ENCODE measurements at regions not wholly inside any gene's neighbourhood (a gene's known extent, or its start where the extent isn't known, plus 50 kb on each side); places are given as distances from the start of the nearest gene placed in this dataset.

DNA sequence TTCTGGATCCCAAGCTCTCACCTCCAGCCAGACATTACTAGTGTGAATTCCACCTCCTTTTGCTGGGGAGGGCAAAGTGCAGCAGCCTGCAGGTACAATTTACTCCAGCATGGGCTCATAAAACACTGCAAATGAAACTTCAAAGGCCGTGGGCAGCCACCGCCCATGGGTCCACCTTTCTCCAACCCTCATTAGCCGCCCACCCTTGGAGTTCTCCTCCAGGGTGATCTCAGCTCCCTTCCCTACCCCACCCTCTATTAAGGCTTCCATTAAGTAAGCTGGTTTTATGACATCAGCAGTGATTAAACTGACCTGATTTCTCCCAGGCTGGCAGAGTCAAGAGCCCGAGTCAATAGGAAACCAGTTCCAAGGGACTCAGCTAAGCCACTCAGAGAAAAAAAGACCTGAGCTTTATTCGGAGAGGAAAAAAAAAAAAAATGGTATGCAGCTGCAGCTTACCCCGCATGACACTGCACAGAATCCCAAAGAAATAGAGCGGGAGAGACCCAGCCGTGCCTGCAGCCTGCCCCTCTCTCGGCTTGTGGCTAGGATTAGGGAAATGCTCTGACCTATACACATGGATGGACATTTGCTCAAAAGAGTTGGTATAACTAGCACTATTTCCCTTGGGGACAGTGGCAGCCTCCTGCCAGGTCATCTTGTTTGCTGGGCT is 319.6 kb downstream of the PTTG2 start:
- TF ChIP-seq POLR2A (IDR thresholded peaks at IDR 0.05) (no peak), CTCF (IDR thresholded peaks at IDR 0.05) (no peak)
- intact Hi-C loops (cut with DNase I; ENCODE audit: low total_unique reads) = no loop called here
- WGBS, 2 donors = 55 to 59% methylated on average over 9 of the region's 9 CpGs
- H3K4me3 ChIP-seq (ENCODE audit: low read depth, poor library complexity, severe bottlenecking) = no peak overlapping the region
- DNase-seq (ENCODE audit: low spot score in 2 of 2) = no peak

- TF ChIP-seq CTCF (IDR thresholded peaks at IDR 0.05) = no peak
- no peak for TF ChIP-seq POLR2A (IDR thresholded peaks at IDR 0.05)
- 88 to 92% methylated on average over 4 of the region's 4 CpGs for WGBS, 2 donors
- DNase-seq (ENCODE audit: low spot score in 2 of 2) = no peak
- intact Hi-C loops (cut with DNase I; ENCODE audit: low total_unique reads) = no loop called here
- no peak overlapping the region for H3K4me3 ChIP-seq (ENCODE audit: low read depth, poor library complexity, severe bottlenecking)
These were observed 320.1 kb downstream of the PTTG2 start for GRCh38 chr4:38280323-38280706.

DNA sequence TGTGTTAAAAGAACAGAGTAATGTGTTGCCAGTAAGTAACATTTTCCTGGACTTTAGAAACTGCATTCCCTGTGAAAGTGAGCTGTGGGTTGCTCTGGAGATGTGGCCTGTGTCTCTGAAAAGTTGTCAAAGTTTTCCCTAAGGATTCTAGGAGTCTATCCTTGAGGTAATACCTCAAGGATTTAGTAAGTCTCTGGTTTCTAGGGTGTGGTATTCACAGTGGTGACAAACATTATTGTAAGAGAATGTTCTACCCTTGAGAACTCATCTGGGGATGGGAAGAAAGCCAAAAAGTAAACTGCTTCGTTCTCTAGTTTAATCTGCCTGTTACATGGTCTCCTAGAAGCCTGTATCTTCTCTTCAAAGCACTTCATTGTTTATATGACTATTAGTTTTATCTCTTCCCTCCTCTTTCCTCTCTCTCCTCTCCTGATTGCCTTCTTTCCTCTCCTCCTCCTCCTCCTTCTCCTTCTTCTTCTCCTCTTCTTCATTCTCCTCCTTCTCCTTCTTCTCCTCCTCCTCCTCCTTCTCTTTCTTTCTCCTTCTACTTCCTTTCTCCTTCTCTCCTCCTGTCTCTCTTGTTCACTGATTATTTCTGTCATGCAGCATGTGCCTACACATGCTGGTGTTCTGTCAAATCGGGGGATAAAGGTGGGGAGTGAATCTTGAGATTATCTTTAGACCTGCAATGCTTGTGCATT is 321.3 kb downstream of the PTTG2 start:
- H3K4me3 ChIP-seq (ENCODE audit: low read depth, poor library complexity, severe bottlenecking) = no peak overlapping the region
- WGBS, 2 donors = 51 to 64% methylated on average over 2 of the region's 2 CpGs
- intact Hi-C loops (cut with DNase I; ENCODE audit: low total_unique reads) = no loop called here
- TF ChIP-seq POLR2A (IDR thresholded peaks at IDR 0.05) (no peak), CTCF (IDR thresholded peaks at IDR 0.05) (no peak)
- no peak for DNase-seq (ENCODE audit: low spot score in 2 of 2)

DNA sequence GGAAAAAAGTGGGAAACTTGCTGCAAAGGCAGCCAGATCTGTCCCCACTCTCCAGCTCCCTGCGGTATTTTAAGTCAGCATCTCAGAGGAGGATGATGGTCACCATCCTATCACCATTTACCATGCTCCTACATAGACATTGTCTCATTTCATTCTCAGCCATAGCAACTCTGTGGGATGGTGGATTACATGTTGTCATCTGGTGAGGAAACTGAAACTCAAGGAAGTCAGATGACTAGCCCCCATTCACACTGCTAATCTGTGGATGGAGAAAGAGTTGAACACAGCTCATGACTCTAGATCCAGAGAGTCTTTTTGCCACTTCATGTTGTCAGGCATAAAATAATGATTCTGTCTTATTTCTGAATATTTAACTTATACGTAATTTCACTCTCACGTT is 323.5 kb downstream of the PTTG2 start:
- TF ChIP-seq POLR2A (IDR thresholded peaks at IDR 0.05) (no peak), CTCF (IDR thresholded peaks at IDR 0.05) (no peak)
- 60 to 86% methylated on average over 3 of the region's 3 CpGs for WGBS, 2 donors
- intact Hi-C loops (cut with DNase I; ENCODE audit: low total_unique reads) = no loop called here

GRCh38 chr4:38284294-38285030 is 324.3 kb downstream of the PTTG2 start:
- 64 to 68% methylated on average over 2 of the region's 2 CpGs for WGBS, 2 donors
- TF ChIP-seq CTCF (IDR thresholded peaks at IDR 0.05) (no peak), POLR2A (IDR thresholded peaks at IDR 0.05) (no peak)
- no peak for DNase-seq (ENCODE audit: low spot score in 2 of 2)
- intact Hi-C loops (cut with DNase I; ENCODE audit: low total_unique reads) = no loop called here
- H3K4me3 ChIP-seq (ENCODE audit: low read depth, poor library complexity, severe bottlenecking) = no peak overlapping the region

More for the DNA sequence above, 323.5 kb downstream of the PTTG2 start:
- DNase-seq (ENCODE audit: low spot score in 2 of 2) = no peak
- no peak overlapping the region for H3K4me3 ChIP-seq (ENCODE audit: low read depth, poor library complexity, severe bottlenecking)
